Panc1 (cell line): ENCODE measurements at regions not wholly inside any gene's neighbourhood (a gene's known extent, or its start where the extent isn't known, plus 50 kb on each side); places are given as distances from the start of the nearest gene placed in this dataset.

ENCODE experiments used
- TCF7L2 ChIP-seq: IDR thresholded peaks from 2 replicates; pipeline ENCODE4 v1.6.1; 2011; ENCODE audit warnings: mild to moderate bottlenecking, low read depth, low read length, inconsistent platforms
- TF ChIP-seq, protein P1 (sequence below): fragments of 450-650 bp; IDR thresholded peaks from 2 replicates; pipeline ENCODE4 v1.5.1; 2017; ENCODE audit warnings: mild to moderate bottlenecking

DNA sequence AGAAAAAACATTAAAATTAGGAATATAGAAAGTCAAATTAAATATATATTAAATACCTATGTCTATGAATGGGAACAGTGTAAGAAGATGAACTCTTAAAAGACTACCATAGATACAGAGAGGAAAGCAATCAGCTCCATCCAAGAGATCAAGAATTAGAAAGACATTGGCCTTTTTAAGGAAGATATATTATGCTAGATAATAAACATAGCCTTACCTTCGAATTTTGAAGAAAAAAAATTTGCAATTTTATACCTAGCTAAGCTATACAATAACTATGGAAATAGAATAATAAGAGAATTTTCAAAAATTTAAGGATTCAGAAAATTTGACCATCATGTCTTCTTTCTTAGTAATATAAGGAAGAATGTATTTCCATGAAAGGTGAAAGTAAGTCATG lies 74.7 kb upstream of the MYT1L start:
- TF ChIP-seq, protein P1, sequence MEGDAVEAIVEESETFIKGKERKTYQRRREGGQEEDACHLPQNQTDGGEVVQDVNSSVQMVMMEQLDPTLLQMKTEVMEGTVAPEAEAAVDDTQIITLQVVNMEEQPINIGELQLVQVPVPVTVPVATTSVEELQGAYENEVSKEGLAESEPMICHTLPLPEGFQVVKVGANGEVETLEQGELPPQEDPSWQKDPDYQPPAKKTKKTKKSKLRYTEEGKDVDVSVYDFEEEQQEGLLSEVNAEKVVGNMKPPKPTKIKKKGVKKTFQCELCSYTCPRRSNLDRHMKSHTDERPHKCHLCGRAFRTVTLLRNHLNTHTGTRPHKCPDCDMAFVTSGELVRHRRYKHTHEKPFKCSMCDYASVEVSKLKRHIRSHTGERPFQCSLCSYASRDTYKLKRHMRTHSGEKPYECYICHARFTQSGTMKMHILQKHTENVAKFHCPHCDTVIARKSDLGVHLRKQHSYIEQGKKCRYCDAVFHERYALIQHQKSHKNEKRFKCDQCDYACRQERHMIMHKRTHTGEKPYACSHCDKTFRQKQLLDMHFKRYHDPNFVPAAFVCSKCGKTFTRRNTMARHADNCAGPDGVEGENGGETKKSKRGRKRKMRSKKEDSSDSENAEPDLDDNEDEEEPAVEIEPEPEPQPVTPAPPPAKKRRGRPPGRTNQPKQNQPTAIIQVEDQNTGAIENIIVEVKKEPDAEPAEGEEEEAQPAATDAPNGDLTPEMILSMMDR, result no peak
- no peak for TF ChIP-seq TCF7L2
